ENCODE measurements at regions not wholly inside any gene's neighbourhood (a gene's known extent, or its start where the extent isn't known, plus 50 kb on each side); places are given as distances from the start of the nearest gene placed in this dataset.

DNA sequence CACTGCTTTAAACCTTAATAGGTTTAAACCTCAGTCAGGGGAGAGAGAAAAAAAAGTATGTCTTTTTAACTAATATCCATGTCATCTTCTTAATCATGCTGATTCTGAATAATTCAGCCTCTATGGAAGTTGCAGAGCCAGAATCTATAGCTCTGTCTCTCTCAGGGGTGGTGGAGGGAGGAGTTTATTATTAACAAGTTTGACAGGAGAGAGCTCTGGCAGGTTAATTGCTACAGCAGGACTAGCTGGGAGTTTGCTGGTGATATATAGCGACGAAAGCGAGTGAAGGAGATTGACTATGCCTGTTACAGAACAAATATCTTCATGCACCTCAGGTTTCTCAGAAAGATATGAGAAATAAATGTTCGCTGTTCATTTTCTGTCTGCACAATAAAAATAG is 586.4 kb downstream of the TLE4 start:
- no peak overlapping the region for H3K4me3 ChIP-seq (ENCODE audit: low read length)
- TF ChIP-seq CTCF (IDR thresholded peaks at IDR 0.05; ENCODE audit: insufficient read depth, low read depth, low read length, missing control alignments) = no peak
- DNase-seq (ENCODE audit: low read depth) = peak; percentile 12

GRCh38 chr9:80157561-80157983 is 585.8 kb downstream of the TLE4 start:
- H3K4me3 ChIP-seq (ENCODE audit: low read length) = no peak overlapping the region
- TF ChIP-seq CTCF (IDR thresholded peaks at IDR 0.05; ENCODE audit: insufficient read depth, low read depth, low read length, missing control alignments) = no peak
- no peak for DNase-seq (ENCODE audit: low read depth)

- peak; percentile 6 for DNase-seq (ENCODE audit: low read depth)
These were observed 585.1 kb downstream of the TLE4 start for GRCh38 chr9:80156756-80157472.

DNA sequence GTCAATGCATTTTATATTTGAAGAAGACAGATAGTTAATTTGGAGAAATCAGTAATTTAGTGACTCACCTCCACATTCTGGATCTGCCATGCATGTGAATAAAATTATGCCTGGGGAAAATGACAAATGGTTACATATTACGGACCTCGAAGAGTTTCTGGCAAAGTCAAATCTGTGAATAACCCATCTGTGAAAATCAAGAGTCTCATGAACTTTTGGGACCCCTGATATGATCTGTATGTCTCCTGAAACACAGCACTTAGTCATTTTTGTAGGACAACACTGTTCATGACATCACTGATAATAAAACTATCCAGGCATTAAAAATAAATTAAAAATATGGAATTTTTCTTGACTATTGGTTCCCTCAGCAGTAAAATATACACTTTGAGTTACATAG is 584.5 kb downstream of the TLE4 start:
- DNase-seq (ENCODE audit: low read depth) = no peak
- no peak for TF ChIP-seq CTCF (IDR thresholded peaks at IDR 0.05; ENCODE audit: insufficient read depth, low read depth, low read length, missing control alignments)
- H3K4me3 ChIP-seq (ENCODE audit: low read length) = no peak overlapping the region

More at GRCh38 chr9:80156756-80157472, 585.1 kb downstream of the TLE4 start:
- TF ChIP-seq CTCF (IDR thresholded peaks at IDR 0.05; ENCODE audit: insufficient read depth, low read depth, low read length, missing control alignments) = no peak
- no peak overlapping the region for H3K4me3 ChIP-seq (ENCODE audit: low read length)

- TF ChIP-seq CTCF (IDR thresholded peaks at IDR 0.05; ENCODE audit: insufficient read depth, low read depth, low read length, missing control alignments) = no peak
- no peak for DNase-seq (ENCODE audit: low read depth)
- no peak overlapping the region for H3K4me3 ChIP-seq (ENCODE audit: low read length)
These were observed 576.1 kb downstream of the TLE4 start for GRCh38 chr9:80147866-80148265.

GRCh38 chr9:80146466-80146865 is 574.7 kb downstream of the TLE4 start:
- H3K4me3 ChIP-seq (ENCODE audit: low read length) = no peak overlapping the region
- peak; percentile 4 for DNase-seq (ENCODE audit: low read depth)
- no peak for TF ChIP-seq CTCF (IDR thresholded peaks at IDR 0.05; ENCODE audit: insufficient read depth, low read depth, low read length, missing control alignments)

- no peak for TF ChIP-seq CTCF (IDR thresholded peaks at IDR 0.05; ENCODE audit: insufficient read depth, low read depth, low read length, missing control alignments)
- no peak overlapping the region for H3K4me3 ChIP-seq (ENCODE audit: low read length)
- DNase-seq (ENCODE audit: low read depth) = no peak
These were observed 573.1 kb downstream of the TLE4 start for GRCh38 chr9:80144856-80145255.
